ENCODE measurements at regions not wholly inside any gene's neighbourhood (a gene's known extent, or its start where the extent isn't known, plus 50 kb on each side); places are given as distances from the start of the nearest gene placed in this dataset.

GRCh38 chr1:117260761-117261423 lies 50.2 kb upstream of the VTCN1 start:
- FAIRE-seq = no peak
- DNase-seq (ENCODE audit: low spot score) = no peak

All from RCC 7860 (cell line).